ENCODE measurements at regions not wholly inside any gene's neighbourhood (a gene's known extent, or its start where the extent isn't known, plus 50 kb on each side); places are given as distances from the start of the nearest gene placed in this dataset.

GRCh38 chr2:83661711-83662110, 797.4 kb downstream of the SUCLG1 start:
- no peak for TF ChIP-seq CTCF (IDR thresholded peaks at IDR 0.05)

GRCh38 chr2:83654091-83654611, 804.9 kb downstream of the SUCLG1 start:
- no peak for TF ChIP-seq CTCF (IDR thresholded peaks at IDR 0.05)

GRCh38 chr2:83650898-83651297, 808.2 kb downstream of the SUCLG1 start:
- TF ChIP-seq CTCF (IDR thresholded peaks at IDR 0.05) = no peak

GRCh38 chr2:83650161-83650560, 808.9 kb downstream of the SUCLG1 start:
- no peak for TF ChIP-seq CTCF (IDR thresholded peaks at IDR 0.05)

GRCh38 chr2:83640506-83640905, 818.6 kb downstream of the SUCLG1 start:
- TF ChIP-seq CTCF (IDR thresholded peaks at IDR 0.05) = no peak

GRCh38 chr2:83633423-83633822, 825.7 kb downstream of the SUCLG1 start:
- TF ChIP-seq CTCF (IDR thresholded peaks at IDR 0.05) = no peak

- TF ChIP-seq CTCF (IDR thresholded peaks at IDR 0.05) = no peak
Measured at GRCh38 chr2:83630351-83630750, 828.7 kb downstream of the SUCLG1 start.

- no peak for TF ChIP-seq CTCF (IDR thresholded peaks at IDR 0.05)
Measured at GRCh38 chr2:83615511-83615910, 843.6 kb downstream of the SUCLG1 start.
